HT1080 (cell line): ENCODE measurements at regions not wholly inside any gene's neighbourhood (a gene's known extent, or its start where the extent isn't known, plus 50 kb on each side); places are given as distances from the start of the nearest gene placed in this dataset.

ENCODE experiments used
- DNase-seq: peaks from one replicate; pipeline ENCODE4 v3.0.0-alpha.2; 2015; ENCODE audit warnings: low read depth

- peak; percentile 6 for DNase-seq
Observed at GRCh38 chr2:226336283-226336682, 463.3 kb downstream of the IRS1 start.

GRCh38 chr2:226334981-226335720 lies 464.5 kb downstream of the IRS1 start:
- peak; percentile 32 for DNase-seq

- no peak for DNase-seq
Observed at GRCh38 chr2:226333388-226333787, 466.2 kb downstream of the IRS1 start.

- no peak for DNase-seq
Observed at GRCh38 chr2:226330206-226330605, 469.4 kb downstream of the IRS1 start.

- DNase-seq, result no peak
Observed at GRCh38 chr2:226329180-226329579, 470.4 kb downstream of the IRS1 start.

- no peak for DNase-seq
Observed at GRCh38 chr2:226327830-226328229, 471.8 kb downstream of the IRS1 start.

- peak; percentile 27 for DNase-seq
Observed at GRCh38 chr2:226325526-226325925, 474.1 kb downstream of the IRS1 start.

GRCh38 chr2:226320076-226320948 lies 479.3 kb downstream of the IRS1 start:
- DNase-seq, result no peak

- DNase-seq, result no peak
Observed at GRCh38 chr2:226317970-226318369, 481.6 kb downstream of the IRS1 start.

- DNase-seq, result no peak
Observed at GRCh38 chr2:226313060-226313459, 486.6 kb downstream of the IRS1 start.

- no peak for DNase-seq
Observed at GRCh38 chr2:226312155-226312554, 487.5 kb downstream of the IRS1 start.

- DNase-seq, result no peak
Observed at GRCh38 chr2:226310146-226310545, 489.5 kb downstream of the IRS1 start.

GRCh38 chr2:226308986-226309385 lies 490.6 kb downstream of the IRS1 start:
- peak; percentile 56 for DNase-seq

- DNase-seq, result no peak
Observed at GRCh38 chr2:226308323-226308680, 491.3 kb downstream of the IRS1 start.

- DNase-seq, result no peak
Observed at GRCh38 chr2:226307487-226308322, 491.9 kb downstream of the IRS1 start.

GRCh38 chr2:226306969-226307368 lies 492.7 kb downstream of the IRS1 start:
- DNase-seq, result no peak

GRCh38 chr2:226304308-226304707 lies 495.3 kb downstream of the IRS1 start:
- no peak for DNase-seq

GRCh38 chr2:226303707-226304106 lies 495.9 kb downstream of the IRS1 start:
- DNase-seq, result no peak

- no peak for DNase-seq
Observed at GRCh38 chr2:226300196-226300886, 499.3 kb downstream of the IRS1 start.

GRCh38 chr2:226299771-226300170 lies 499.8 kb downstream of the IRS1 start:
- no peak for DNase-seq

GRCh38 chr2:226295681-226296080 lies 503.9 kb downstream of the IRS1 start:
- no peak for DNase-seq
